AG04449 (cell line): ENCODE measurements at regions not wholly inside any gene's neighbourhood (a gene's known extent, or its start where the extent isn't known, plus 50 kb on each side); places are given as distances from the start of the nearest gene placed in this dataset.
"Not testable (repeated sequence)": the region's sequence is repeated elsewhere in the genome, so short reads cannot be mapped to it uniquely, and the experiment has no call there.

Experiments
- CTCF ChIA-PET: fragments of 350-600 bp; formaldehyde crosslinking; extraction: SDS; loops from one replicate; lab custom pipeline; 2021; ENCODE audit warnings: antibody characterized with exemption; lab: Yijun Ruan, JAX
- POLR2A ChIA-PET: fragments of 400-600, 350-600 bp; formaldehyde crosslinking; extraction: SDS; loops from one replicate; lab custom pipeline; 2020; ENCODE audit warnings: antibody characterized with exemption, inconsistent platforms; lab: Yijun Ruan, JAX
- DNase-seq: peaks from one replicate; pipeline ENCODE4 v3.0.0-alpha.2; 2010; ENCODE audit warnings: low read depth, low spot score
- H3K4me3 ChIP-seq: 2 replicates; pipeline ENCODE4 v1.5.1; 2011; ENCODE audit warnings: low read depth, mild to moderate bottlenecking, control low read depth, low read length
- CTCF ChIP-seq: IDR thresholded peaks from one replicate; pipeline ENCODE4 v1.5.1; 2011; ENCODE audit warnings: mild to moderate bottlenecking, moderate library complexity, low read length, control low read depth, inconsistent platforms; ENCODE audit not compliant: insufficient read depth; ENCODE audit errors: missing control alignments

DNA sequence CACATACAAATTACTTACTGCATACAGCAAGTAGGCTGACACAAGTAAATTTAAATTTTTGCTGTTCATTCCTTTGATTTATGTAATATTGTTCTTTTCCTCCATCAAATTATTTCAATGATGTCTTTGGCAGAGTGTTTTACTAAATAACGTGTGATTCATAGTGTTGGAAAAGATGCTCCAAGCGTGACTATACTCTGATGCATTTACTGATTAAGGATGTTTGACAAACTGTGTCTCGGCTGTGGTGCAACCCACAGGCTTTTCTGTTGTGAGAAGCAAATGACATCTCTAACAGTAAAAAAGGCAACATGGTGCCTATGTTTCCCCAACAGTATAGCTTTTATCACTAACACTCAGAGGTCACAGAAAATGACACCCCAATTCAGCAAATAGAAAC is 540.9 kb downstream of the PPP4R3C start:
- no peak overlapping the region for H3K4me3 ChIP-seq
- ChIA-PET CTCF (no interaction called here), POLR2A (no interaction called here)
- no peak for TF ChIP-seq CTCF
- no peak for DNase-seq

DNA sequence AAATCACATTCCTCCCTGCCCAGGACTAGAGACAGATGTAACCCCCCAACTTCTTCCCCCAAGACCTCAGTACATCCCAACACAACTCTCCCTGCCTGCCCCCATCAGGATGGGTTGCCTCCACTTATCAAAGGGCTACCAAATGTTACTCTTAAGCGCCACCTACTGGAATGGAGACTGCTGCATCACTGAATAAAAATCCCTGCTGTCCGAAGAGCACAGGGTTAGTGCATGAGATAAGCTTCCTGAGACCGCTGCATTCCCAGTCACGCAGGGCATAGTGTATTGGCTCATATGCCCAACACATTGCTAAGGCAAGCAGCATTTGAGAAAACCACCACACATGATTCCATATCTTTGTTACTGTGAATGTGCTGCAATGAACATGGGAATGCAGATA is 544.5 kb downstream of the PPP4R3C start:
- ChIA-PET POLR2A (no interaction called here), CTCF (no interaction called here)
- TF ChIP-seq CTCF: no peak
- H3K4me3 ChIP-seq: no peak overlapping the region
- no peak for DNase-seq

DNA sequence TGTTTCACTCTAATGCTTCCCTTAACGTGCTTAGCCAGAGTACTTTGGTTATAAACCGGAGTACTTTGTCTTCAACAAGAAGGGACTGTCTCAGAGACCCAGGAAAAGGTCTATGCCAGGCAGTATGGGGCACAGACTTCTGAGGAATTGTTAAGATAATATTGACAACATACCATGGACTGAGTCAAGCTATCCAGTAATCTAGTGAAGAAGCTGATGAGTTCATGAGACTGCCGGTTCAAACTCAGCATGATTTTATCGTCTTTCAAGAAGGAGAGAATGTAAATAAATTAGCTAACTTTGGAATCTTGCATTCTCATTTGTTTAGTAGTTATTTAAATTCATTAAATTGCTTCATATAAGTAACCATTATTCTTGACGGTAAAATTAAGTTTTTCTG is 546.1 kb downstream of the PPP4R3C start:
- TF ChIP-seq CTCF: no peak
- ChIA-PET CTCF (no interaction called here), POLR2A (no interaction called here)
- H3K4me3 ChIP-seq: no peak overlapping the region
- DNase-seq: no peak

- CTCF ChIA-PET: no interaction called here
- DNase-seq: no peak
- no peak for TF ChIP-seq CTCF
- no peak overlapping the region for H3K4me3 ChIP-seq
- POLR2A ChIA-PET: no interaction called here
Observed at GRCh38 chrX:26915064-26915463, 548.1 kb downstream of the PPP4R3C start.

- CTCF ChIA-PET: no interaction called here
- POLR2A ChIA-PET: no interaction called here
- no peak for TF ChIP-seq CTCF
- DNase-seq: no peak
- no peak overlapping the region for H3K4me3 ChIP-seq
Observed at GRCh38 chrX:26914232-26914631, 548.9 kb downstream of the PPP4R3C start.

DNA sequence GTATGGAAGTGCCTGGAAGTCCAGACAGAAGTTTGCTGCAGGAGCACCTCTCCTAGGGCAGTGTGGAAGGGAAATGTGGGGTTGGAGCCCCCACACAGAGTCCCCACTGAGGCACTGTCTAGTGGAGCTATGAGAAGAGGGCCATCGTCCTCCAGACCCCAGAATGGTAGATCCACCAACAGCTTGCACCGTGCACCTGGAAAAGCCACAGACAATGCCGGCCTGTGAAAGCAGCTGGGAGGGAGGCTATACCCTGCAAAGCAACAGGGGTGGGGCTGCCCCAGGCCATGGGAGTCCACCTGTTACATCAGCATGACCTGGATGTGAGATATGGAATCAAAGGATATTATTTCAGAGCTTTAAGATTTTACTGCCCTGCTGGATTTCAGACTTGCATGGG is 551.4 kb downstream of the PPP4R3C start:
- H3K4me3 ChIP-seq, CTCF ChIA-PET, POLR2A ChIA-PET, DNase-seq: not testable (repeated sequence)

GRCh38 chrX:26909728-26910127 is 553.4 kb downstream of the PPP4R3C start:
- CTCF ChIA-PET: no interaction called here
- POLR2A ChIA-PET: no interaction called here
- H3K4me3 ChIP-seq: no peak overlapping the region
- TF ChIP-seq CTCF: no peak
- DNase-seq: no peak
